GM12875 (cell line): ENCODE measurements at regions not wholly inside any gene's neighbourhood (a gene's known extent, or its start where the extent isn't known, plus 50 kb on each side); places are given as distances from the start of the nearest gene placed in this dataset.

Experiments
- H3K4me3 ChIP-seq: one replicate; pipeline ENCODE4 v1.5.1; 2011; ENCODE audit warnings: low read depth, low read length, control low read depth
- CTCF ChIP-seq: IDR thresholded peaks from 2 replicates; pipeline ENCODE4 v1.5.1; 2011; ENCODE audit warnings: low read depth, mild to moderate bottlenecking, control low read depth, inconsistent platforms, low read length, moderate library complexity, borderline replicate concordance; ENCODE audit not compliant: insufficient read depth

- H3K4me3 ChIP-seq = no peak overlapping the region
- no peak for TF ChIP-seq CTCF
Measured at GRCh38 chr5:143516249-143516648, 112.8 kb upstream of the NR3C1 start.

GRCh38 chr5:143515829-143516228, 112.3 kb upstream of the NR3C1 start:
- no peak for TF ChIP-seq CTCF
- H3K4me3 ChIP-seq = no peak overlapping the region

- TF ChIP-seq CTCF = no peak
- no peak overlapping the region for H3K4me3 ChIP-seq
Measured at GRCh38 chr5:143514616-143515335, 111.3 kb upstream of the NR3C1 start.

GRCh38 chr5:143513720-143514119, 110.2 kb upstream of the NR3C1 start:
- TF ChIP-seq CTCF = no peak
- H3K4me3 ChIP-seq = no peak overlapping the region

GRCh38 chr5:143511736-143512135, 108.2 kb upstream of the NR3C1 start:
- no peak overlapping the region for H3K4me3 ChIP-seq
- TF ChIP-seq CTCF = no peak

- no peak overlapping the region for H3K4me3 ChIP-seq
- no peak for TF ChIP-seq CTCF
Measured at GRCh38 chr5:143509758-143510221, 106.3 kb upstream of the NR3C1 start.

- TF ChIP-seq CTCF = no peak
- no peak overlapping the region for H3K4me3 ChIP-seq
Measured at GRCh38 chr5:143506836-143507552, 103.5 kb upstream of the NR3C1 start.
